HG03354 (cell line): ENCODE measurements at regions not wholly inside any gene's neighbourhood (a gene's known extent, or its start where the extent isn't known, plus 50 kb on each side); places are given as distances from the start of the nearest gene placed in this dataset.

ENCODE experiments used
- ATAC-seq: cut with Tn5 transposase; IDR thresholded peaks from one replicate; pipeline ENCODE4 v1.9.1; 2021; ENCODE audit warnings: mild to moderate bottlenecking; ENCODE audit not compliant: unreplicated experiment, poor library complexity, severe bottlenecking

- no peak for ATAC-seq
These were observed 77.5 kb upstream of the SALL3 start for GRCh38 chr18:78901923-78902794.

GRCh38 chr18:78902795-78903435 lies 76.7 kb upstream of the SALL3 start:
- ATAC-seq, result no peak

GRCh38 chr18:78903436-78904178 lies 76.0 kb upstream of the SALL3 start:
- no peak for ATAC-seq

- no peak for ATAC-seq
These were observed 75.5 kb upstream of the SALL3 start for GRCh38 chr18:78904179-78904531.

GRCh38 chr18:78905334-78905733 lies 74.3 kb upstream of the SALL3 start:
- no peak for ATAC-seq

GRCh38 chr18:78906066-78906465 lies 73.6 kb upstream of the SALL3 start:
- no peak for ATAC-seq

- ATAC-seq, result no peak
These were observed 71.0 kb upstream of the SALL3 start for GRCh38 chr18:78908462-78909260.

- no peak for ATAC-seq
These were observed 67.8 kb upstream of the SALL3 start for GRCh38 chr18:78911751-78912283.

GRCh38 chr18:78912336-78912735 lies 67.3 kb upstream of the SALL3 start:
- no peak for ATAC-seq

GRCh38 chr18:78912844-78913243 lies 66.8 kb upstream of the SALL3 start:
- no peak for ATAC-seq

GRCh38 chr18:78913395-78913794 lies 66.2 kb upstream of the SALL3 start:
- no peak for ATAC-seq

- no peak for ATAC-seq
These were observed 65.8 kb upstream of the SALL3 start for GRCh38 chr18:78913830-78914231.

- no peak for ATAC-seq
These were observed 65.2 kb upstream of the SALL3 start for GRCh38 chr18:78914249-78914935.

- ATAC-seq, result no peak
These were observed 64.1 kb upstream of the SALL3 start for GRCh38 chr18:78915446-78916008.

- no peak for ATAC-seq
These were observed 60.9 kb upstream of the SALL3 start for GRCh38 chr18:78918707-78919106.

GRCh38 chr18:78919956-78920355 lies 59.7 kb upstream of the SALL3 start:
- no peak for ATAC-seq

GRCh38 chr18:78920456-78921138 lies 59.0 kb upstream of the SALL3 start:
- no peak for ATAC-seq

- no peak for ATAC-seq
These were observed 56.8 kb upstream of the SALL3 start for GRCh38 chr18:78922856-78923255.
